ENCODE measurements at regions not wholly inside any gene's neighbourhood (a gene's known extent, or its start where the extent isn't known, plus 50 kb on each side); places are given as distances from the start of the nearest gene placed in this dataset.
"Not testable (repeated sequence)": the region's sequence is repeated elsewhere in the genome, so short reads cannot be mapped to it uniquely, and the experiment has no call there.

- Histone ChIP-seq H3K27ac (no peak overlapping the region), H3K9me3 (no peaks in the 10 kb centered on the region), H3K36me3 (no peaks in the 10 kb centered on the region), H3K4me1 (no peaks in the 10 kb centered on the region), H3K27me3 (replicated peaks in 1 of 7) (peaks cover 0 to 3% (median 0%) of the 10 kb centered on the region in 7 donors), H3K4me3 (no peak overlapping the region)
- intact Hi-C loops (cut with DNase I; ENCODE audit: low total_unique reads), result no loop called here
- TF ChIP-seq POLR2A (IDR thresholded peaks at IDR 0.05), result no peak
- no peak for DNase-seq
Measured at GRCh38 chr5:109561447-109561846, 128.3 kb upstream of the MAN2A1 start.

DNA sequence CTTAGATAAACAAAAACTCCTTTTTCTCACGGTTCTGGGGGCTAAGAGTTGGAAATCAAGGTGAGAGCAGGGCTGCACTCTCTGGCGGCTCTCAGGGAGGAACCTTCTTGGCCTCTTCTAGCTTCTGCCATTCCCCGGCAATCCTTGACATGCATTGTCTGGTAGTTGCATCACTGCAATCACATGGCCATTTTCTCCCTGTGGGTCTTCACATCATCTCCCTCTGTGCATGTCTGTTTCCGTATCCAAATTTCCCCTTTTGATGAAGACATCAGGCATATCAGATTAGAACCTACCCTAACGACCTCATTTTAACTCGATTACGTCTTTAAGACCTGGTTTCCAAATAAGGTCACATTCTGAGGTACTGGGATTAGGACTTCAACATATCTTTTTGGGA is 129.2 kb upstream of the MAN2A1 start:
- no peak for DNase-seq
- Histone ChIP-seq H3K4me1 (no peaks in the 10 kb centered on the region), H3K27me3 (replicated peaks in 1 of 7) (no peaks in the 10 kb centered on the region), H3K9me3 (no peaks in the 10 kb centered on the region), H3K4me3 (no peak overlapping the region), H3K27ac (no peak overlapping the region), H3K36me3 (no peaks in the 10 kb centered on the region)
- no peak for TF ChIP-seq POLR2AphosphoS5 (IDR thresholded peaks at IDR 0.05)
- no peak for TF ChIP-seq CTCF (IDR thresholded peaks at IDR 0.05 in 8 of 11, conservative IDR thresholded peaks at IDR 0.05 in 3 of 11)
- no peak for TF ChIP-seq POLR2A (IDR thresholded peaks at IDR 0.05)
- 80 to 92% (median 83%) methylated on average over 7 of the region's 7 CpGs for WGBS, 5 donors
- intact Hi-C loops (cut with DNase I; ENCODE audit: low total_unique reads), result no loop called here

DNA sequence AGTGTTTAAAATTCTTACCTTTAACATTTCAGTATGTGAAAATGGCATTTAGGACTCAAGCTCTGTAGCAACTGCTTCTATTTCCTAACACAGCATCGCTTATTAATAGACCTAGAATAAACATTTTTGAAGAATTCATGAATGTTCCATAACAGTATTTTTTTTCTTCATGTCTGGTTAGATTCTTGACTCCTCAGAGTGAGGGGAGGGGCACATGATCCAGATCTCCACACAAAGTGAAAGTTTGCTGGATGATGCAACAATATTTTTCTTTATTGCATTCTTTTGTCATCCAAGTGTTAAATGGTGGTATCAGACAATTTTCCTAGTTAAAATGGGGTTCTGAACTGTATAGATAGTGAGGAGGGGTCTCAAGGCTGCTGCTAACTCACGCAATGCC is 130.8 kb upstream of the MAN2A1 start:
- TF ChIP-seq POLR2A (IDR thresholded peaks at IDR 0.05) (no peak), CTCF (IDR thresholded peaks at IDR 0.05 in 8 of 11, conservative IDR thresholded peaks at IDR 0.05 in 3 of 11) (no peak), POLR2AphosphoS5 (IDR thresholded peaks at IDR 0.05) (no peak)
- Histone ChIP-seq H3K27me3 (replicated peaks in 1 of 7) (no peaks in the 10 kb centered on the region), H3K4me1 (no peaks in the 10 kb centered on the region), H3K27ac (no peak overlapping the region), H3K9me3 (peaks cover 0 to 10% (median 5%) of the 10 kb centered on the region in 8 donors), H3K36me3 (no peaks in the 10 kb centered on the region), H3K4me3 (no peak overlapping the region)
- intact Hi-C loops (cut with DNase I; ENCODE audit: low total_unique reads), result no loop called here
- no peak for DNase-seq
- WGBS, 5 donors, result 87 to 97% (median 96%) methylated on average over 2 of the region's 2 CpGs

- H3K27ac ChIP-seq, result no peak overlapping the region
- TF ChIP-seq CTCF (IDR thresholded peaks at IDR 0.05 in 8 of 11, conservative IDR thresholded peaks at IDR 0.05 in 3 of 11) (no peak), POLR2A (IDR thresholded peaks at IDR 0.05) (no peak), POLR2AphosphoS5 (IDR thresholded peaks at IDR 0.05) (no peak)
- no peaks in the 10 kb centered on the region for H3K36me3 ChIP-seq
- H3K27me3 ChIP-seq (replicated peaks in 1 of 7), result no peaks in the 10 kb centered on the region
- no peak overlapping the region for H3K4me3 ChIP-seq
- no peaks in the 10 kb centered on the region for H3K4me1 ChIP-seq
- DNase-seq, result no peak
- intact Hi-C loops (cut with DNase I; ENCODE audit: low total_unique reads), result no loop called here
- WGBS, 5 donors, result 38 to 54% (median 40%) methylated on average over 3 of the region's 3 CpGs
- H3K9me3 ChIP-seq, result peaks cover 0 to 13% (median 5%) of the 10 kb centered on the region in 8 donors
Measured at GRCh38 chr5:109558364-109558763, 131.4 kb upstream of the MAN2A1 start.

- 81 to 93% (median 89%) methylated on average over 1 of the region's 1 CpG for WGBS, 5 donors
- Histone ChIP-seq H3K36me3 (no peaks in the 10 kb centered on the region), H3K9me3 (peaks cover 0 to 24% (median 14%) of the 10 kb centered on the region in 8 donors), H3K4me3 (no peak overlapping the region), H3K27ac (no peak overlapping the region), H3K27me3 (replicated peaks in 1 of 7) (no peaks in the 10 kb centered on the region), H3K4me1 (no peaks in the 10 kb centered on the region)
- DNase-seq, result no peak
- TF ChIP-seq POLR2AphosphoS5 (IDR thresholded peaks at IDR 0.05) (no peak), CTCF (IDR thresholded peaks at IDR 0.05 in 8 of 11, conservative IDR thresholded peaks at IDR 0.05 in 3 of 11) (no peak), POLR2A (IDR thresholded peaks at IDR 0.05) (no peak)
- intact Hi-C loops (cut with DNase I; ENCODE audit: low total_unique reads), result no loop called here
Measured at GRCh38 chr5:109553846-109554245, 135.9 kb upstream of the MAN2A1 start.

GRCh38 chr5:109551234-109551633 is 138.5 kb upstream of the MAN2A1 start:
- intact Hi-C loops (cut with DNase I; ENCODE audit: low total_unique reads); H3K4me3 ChIP-seq; H3K27ac ChIP-seq; H3K36me3 ChIP-seq; H3K27me3 ChIP-seq (replicated peaks in 1 of 7); DNase-seq; H3K4me1 ChIP-seq: not testable (repeated sequence)
- WGBS, 5 donors, result 93 to 100% (median 93%) methylated on average over 4 of the region's 4 CpGs
- peaks cover 0 to 24% (median 14%) of the 10 kb centered on the region in 8 donors for H3K9me3 ChIP-seq

All from spleen (tissue), 11 donors.